ENCODE measurements at regions not wholly inside any gene's neighbourhood (a gene's known extent, or its start where the extent isn't known, plus 50 kb on each side); places are given as distances from the start of the nearest gene placed in this dataset.

DNA sequence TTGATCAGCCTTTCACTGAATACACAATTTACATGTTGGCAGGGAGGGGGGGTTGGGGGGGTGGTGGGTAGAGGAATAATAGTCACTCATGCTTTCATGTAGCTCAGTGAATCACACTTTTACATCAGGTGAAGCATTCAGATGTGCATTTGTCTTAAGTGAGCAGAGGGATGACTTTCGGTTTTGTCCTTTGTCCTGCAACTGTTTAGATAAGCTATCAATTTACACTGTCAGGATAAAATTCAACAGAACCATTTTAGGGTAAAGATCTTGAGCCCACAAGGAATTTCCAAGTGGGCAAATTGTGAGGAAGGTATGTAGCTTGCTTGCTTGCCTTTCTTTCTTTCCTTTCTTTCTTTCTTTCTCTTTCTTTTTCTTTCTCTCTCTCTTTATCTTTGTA, 576.2 kb downstream of the MTRR start:
- TF ChIP-seq, protein P1, sequence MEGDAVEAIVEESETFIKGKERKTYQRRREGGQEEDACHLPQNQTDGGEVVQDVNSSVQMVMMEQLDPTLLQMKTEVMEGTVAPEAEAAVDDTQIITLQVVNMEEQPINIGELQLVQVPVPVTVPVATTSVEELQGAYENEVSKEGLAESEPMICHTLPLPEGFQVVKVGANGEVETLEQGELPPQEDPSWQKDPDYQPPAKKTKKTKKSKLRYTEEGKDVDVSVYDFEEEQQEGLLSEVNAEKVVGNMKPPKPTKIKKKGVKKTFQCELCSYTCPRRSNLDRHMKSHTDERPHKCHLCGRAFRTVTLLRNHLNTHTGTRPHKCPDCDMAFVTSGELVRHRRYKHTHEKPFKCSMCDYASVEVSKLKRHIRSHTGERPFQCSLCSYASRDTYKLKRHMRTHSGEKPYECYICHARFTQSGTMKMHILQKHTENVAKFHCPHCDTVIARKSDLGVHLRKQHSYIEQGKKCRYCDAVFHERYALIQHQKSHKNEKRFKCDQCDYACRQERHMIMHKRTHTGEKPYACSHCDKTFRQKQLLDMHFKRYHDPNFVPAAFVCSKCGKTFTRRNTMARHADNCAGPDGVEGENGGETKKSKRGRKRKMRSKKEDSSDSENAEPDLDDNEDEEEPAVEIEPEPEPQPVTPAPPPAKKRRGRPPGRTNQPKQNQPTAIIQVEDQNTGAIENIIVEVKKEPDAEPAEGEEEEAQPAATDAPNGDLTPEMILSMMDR (IDR thresholded peaks at IDR 0.05; ENCODE audit: low read length), result no peak
- TF ChIP-seq EZH2 (IDR thresholded peaks at IDR 0.05; ENCODE audit: borderline replicate concordance, low read length), result no peak

All from OCI-LY1 (cell line).